ENCODE measurements at regions not wholly inside any gene's neighbourhood (a gene's known extent, or its start where the extent isn't known, plus 50 kb on each side); places are given as distances from the start of the nearest gene placed in this dataset.
A peak's percentile ranks its signal among the peaks of the same experiment; 100 is the strongest.
"Not testable (repeated sequence)": the region's sequence is repeated elsewhere in the genome, so short reads cannot be mapped to it uniquely, and the experiment has no call there.

DNA sequence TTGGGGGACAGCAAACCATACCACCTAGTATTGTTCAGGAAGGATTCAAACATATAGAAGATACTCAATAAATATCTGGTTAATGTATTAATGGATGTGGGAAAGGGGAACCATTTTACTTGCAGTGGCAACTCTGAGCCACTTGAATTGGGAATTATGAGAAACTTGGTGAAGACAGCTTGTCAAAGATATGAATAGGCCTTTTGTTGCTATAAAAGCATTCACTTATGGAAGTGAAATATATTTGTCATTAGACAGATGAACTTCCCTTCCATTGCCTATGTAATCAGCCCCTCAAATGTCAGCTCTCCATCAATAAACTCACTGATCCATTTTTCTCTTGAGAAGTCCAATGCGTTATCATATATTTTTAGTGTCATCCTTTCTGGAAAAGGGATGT lies 56.1 kb downstream of the GPR85 start:
- DNase-seq: no peak

DNA sequence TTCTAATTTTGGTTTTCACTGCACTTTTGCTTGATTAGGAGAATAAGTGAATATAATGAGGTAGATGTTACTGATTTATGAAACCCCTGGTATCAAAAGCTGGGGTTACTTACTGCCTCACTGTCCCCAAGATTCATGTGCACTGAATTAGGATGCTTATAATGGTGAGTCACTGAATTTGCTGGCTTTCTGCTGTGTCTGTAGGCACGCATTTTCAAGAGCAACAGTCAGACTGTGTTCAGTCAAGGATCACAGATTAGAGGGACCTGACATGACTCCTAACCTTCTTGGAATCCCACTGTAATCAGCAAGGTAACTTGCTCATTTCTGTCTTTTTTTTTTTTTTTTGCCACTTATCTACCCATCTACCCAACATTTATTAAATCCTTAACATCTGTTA lies 59.7 kb downstream of the GPR85 start:
- peak; percentile 6 for DNase-seq

DNA sequence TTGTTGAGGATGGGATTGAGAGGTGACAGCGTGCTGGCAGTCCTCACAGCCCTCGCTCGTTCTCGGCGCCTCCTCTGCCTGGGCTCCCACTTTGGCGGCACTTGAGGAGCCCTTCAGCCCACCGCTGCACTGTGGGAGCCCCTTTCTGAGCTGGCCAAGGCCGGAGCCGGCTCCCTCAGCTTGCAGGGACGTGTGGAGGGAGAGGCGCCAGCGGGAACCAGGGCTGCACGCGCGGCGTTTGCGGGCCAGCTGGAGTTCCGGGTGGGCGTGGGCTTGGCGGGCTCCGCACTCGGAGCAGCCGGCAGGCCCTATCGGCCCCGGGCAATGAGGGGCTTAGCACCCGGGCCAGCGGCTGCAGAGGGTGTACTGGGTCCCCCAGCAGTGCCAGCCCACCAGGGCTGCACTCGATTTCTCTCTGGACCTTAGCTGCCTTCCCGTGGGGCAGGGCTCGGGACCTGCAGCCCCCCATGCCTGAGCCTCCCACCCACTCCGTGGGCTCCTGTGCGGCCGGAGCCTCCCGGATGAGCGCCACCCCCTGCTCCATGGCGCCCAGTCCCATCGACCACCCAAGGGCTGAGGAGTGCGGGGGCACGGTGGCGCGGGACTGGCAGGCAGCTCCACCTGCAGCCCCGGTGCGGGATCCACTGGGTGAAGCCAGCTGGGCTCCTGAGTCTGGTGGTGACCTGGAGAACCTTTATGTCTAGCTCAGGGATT lies 69.3 kb downstream of the GPR85 start:
- DNase-seq: not testable (repeated sequence)

DNA sequence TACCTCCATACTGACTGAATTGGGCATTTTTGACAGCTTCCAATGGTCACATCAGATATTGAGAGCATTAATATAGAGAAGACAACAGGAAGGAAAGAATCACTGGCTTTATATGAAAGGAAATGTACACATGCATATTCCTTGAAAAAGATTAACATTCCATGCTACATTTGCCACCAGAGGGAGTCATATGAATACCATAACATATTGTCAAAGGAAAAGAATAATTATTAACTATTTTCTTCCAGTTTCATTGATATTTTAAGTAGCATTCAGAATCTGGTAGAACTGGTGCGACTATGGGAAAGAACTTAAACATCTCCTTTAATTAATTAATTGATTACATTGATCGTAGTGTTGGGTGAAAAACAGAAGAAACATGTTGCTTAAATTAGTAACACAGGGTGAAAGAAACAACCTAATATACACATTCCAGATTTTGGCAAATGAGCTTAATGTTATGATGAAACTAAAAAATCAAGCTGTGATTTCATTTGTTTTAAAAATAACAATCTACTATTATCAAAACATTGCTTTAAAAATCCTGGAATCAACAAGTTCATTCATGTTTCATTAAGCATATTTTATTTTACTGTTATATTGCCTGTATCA lies 71.5 kb downstream of the GPR85 start:
- DNase-seq: peak; percentile 26

DNA sequence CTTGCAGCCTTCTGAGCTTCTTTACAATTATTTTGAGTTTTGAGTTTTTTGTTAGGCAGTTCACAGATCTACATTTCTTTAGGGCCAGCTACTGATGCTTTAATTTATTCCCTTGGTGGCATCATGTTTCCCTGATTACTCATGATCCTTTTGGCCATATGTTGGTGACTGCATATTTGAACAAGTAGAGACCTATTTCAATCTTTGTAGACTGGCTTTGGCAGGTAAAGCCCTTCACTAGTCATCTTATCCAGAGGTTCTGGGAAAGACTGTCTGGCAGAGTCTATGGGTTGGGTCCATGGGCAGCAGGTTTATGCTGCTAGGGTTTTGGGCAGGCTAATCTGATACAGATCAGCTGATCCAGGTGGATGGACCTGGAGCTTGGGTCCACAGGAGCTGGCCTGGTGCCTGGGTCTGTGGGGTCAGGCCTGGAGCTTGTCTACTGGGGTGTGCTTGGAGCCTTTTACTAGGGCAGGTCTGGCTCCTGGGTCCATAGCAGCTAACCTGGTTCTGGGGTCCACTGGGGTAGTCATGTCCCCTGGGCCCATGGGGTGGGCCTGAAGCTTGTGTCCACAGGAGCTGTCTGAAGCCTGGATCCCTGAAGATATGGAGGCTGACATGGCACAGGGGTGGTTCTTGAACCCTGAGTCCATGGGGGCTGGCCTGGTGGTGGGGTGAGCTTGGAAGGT lies 72.7 kb downstream of the GPR85 start:
- DNase-seq: no peak

DNA sequence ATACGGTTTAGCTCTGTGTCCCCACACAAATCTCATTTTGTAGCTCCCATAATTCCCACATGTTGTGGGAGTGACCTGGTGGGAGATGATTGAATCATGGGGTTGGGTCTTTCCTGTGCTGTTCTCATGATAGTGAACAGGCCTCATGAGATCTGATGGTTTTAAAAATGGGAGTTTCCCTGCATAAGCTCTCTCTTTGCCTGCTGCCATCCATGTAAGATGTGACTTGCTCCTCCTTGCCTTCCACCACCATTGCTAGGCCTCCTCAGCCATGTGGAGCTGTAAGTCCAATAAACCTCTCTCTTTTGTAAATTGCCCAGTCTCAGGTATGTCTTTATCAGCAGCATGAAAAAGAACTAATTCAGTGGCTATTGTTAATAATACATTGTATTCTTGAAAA lies 73.8 kb downstream of the GPR85 start:
- not testable (repeated sequence) for DNase-seq

DNA sequence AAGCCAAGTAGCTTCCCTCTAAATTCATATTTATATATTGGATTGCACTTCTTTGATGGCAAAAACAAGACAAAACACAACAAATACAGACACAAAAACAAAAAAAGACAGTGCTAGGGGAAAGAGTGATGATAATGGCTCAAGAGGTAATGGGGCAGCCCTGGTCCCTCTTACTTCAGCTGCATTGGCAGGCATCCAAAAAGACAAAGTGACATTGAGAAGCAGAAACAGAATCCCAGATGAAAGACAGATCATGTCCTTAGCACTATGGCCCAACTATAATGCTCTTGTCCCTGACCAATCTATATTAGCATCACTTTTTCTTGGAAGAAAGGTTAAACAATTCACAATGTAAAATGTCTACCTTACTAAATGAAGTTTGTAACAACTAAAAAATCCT lies 76.2 kb downstream of the GPR85 start:
- DNase-seq: no peak

DNA sequence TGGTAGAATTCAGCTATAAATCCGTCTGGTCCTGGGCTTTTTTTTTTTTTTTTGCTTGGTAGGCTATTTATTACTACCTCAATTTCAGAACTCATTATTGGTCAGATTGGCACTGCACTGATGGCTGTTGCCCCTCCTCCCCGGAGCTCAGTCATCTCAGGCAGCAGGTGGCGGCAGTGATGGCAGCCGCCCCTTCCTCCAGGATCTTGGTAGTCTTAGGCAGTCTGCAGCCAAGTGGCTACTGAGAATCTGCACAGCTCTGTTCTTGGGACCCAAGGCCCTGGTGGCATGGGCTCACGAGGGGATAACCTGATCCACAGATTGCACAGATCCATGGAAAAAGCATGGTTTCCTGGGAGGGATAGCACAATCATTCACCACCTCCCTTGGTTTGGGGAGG lies 77.9 kb downstream of the GPR85 start:
- no peak for DNase-seq

DNA sequence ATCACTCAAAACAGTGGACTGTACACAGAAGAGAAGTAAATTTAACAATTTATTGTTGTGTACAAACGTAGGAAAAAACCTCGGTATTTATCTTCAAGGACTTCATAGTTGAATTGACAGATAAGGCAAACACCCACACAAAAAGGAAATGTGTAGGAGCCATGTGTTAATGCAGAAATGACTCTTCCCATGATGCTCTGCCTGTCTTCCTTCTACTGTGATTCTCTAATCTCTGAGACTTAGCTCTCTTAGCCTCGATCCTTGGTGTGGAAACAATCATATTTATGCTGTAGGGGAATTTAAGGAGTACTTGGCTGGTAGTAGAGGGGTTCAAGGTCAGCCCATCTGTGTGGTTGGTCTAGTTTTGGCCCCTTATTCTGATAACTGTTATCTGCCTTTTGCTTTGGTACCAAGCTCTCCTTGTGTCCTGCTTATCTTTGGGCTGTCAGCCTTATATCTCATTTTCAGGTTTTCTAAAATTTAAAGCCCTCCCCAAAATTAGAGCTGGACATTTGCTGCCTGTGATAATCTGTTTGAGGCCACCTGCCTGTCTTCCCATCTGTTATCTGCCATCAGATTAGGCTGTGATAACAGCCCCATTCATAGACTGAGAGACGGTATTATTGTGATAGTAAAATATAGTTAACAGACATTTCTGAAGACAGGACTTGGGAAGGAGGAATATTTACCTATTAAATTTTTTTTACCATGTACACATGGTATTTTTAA lies 81.7 kb downstream of the GPR85 start:
- DNase-seq: no peak

DNA sequence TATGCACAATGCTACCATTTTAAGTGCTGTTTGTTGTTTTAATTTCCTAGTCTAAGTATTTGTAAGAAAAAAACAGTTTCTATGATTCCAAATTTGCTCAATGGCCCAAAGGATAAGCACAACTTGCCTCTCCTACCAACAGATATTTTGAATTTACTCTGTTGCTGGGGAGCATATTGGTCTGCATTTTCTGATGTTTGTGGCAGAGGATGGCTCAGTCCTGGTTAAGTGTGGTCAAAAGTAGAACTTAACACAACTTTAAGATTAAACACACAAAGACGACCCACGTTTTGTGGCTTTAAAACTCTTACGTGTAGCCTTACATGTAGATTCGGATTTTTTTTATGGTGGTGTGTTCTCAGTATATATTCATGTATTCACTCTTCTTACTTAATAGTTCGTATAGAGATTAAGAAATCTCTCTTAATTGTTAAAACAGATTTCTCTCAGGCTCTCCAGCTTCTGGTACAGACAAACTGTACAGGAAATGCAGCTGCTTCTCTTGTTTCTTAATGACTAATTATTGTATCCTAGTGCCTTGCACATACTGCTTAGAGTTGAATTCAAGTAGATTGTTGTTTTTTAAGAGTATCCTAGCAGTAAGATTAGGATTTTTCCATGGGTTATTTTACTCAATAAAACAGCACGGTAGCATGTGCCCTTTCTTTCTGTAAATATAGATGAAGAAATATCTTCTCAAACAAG lies 86.2 kb downstream of the GPR85 start:
- DNase-seq: no peak

DNA sequence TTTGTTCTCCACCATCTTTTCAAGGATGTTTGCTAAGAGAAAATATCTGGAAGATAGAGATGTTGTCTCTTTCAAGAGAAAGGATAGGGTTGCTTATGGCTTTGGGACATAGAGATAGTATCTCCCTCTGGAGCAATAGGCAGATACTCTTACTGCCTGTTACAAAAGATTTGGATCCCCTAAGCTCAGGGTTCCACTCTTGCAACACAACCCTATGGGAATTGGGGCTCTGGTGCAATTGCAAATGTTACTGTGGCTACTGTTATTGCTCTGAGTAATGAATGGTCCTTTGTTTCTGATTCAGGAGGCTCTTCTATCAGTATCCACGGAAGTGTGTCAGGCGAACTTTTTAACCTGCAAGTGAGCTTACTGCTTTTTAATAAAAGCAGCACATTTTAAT lies 88.8 kb downstream of the GPR85 start:
- no peak for DNase-seq

DNA sequence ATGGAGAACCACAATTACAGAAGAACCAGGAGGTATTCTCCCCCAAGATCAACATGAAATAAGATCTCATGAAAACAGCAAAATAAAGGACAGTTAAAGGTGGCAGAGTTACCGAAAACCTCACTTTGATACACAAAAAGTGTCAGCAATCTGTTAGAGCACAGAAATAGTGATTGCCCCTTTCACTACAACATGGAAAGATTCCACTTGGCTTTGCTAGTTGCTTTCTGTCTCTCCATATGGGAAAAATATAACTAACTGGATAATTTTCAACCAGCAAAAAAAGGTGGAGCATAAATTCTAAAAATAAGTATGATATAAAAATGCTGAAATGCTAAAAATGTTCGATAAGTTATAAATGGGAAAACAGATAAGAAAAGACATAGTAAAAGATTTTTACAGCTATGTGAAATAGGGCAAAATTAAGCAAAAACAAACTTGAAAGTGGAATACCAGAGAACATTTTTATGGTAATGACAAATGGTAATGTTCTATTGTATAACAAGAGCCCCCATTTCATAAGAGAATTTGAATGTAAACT lies 90.2 kb downstream of the GPR85 start:
- DNase-seq: no peak

DNA sequence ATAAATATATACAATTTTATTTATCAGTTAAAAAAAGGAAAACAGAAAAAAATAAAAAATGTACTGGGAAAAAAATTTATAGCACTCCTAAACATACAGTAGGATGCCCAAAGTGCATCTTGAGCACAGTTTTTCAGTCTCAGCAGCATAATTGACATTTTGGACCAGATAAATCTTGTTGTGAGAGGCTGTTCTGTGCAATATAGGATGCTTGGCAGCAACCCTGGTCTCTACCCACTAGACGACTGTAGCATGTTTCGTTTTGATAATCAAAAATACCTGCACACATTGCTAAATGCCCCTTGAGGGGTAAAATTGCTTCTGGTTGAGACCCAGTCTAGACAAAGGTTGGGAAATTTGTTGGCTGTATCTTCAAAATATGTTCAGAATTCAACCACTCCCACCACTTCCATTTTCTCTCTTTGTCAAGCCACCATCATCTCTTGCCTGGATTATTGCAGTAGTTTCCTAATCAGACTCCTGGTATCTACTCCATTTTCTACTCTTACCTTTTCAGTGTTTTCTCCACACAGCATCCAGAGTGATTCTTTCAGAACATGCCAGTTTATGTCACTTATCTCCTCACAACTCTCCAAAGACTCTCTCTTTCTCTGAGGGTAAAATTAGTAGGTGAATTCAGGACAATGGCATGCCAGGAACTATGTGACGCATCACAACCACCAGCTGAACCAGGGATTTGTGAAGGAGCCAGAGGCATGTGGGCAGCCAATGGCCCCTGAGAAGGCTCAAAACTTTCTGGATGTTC lies 91.4 kb downstream of the GPR85 start:
- DNase-seq: peak; percentile 79

DNA sequence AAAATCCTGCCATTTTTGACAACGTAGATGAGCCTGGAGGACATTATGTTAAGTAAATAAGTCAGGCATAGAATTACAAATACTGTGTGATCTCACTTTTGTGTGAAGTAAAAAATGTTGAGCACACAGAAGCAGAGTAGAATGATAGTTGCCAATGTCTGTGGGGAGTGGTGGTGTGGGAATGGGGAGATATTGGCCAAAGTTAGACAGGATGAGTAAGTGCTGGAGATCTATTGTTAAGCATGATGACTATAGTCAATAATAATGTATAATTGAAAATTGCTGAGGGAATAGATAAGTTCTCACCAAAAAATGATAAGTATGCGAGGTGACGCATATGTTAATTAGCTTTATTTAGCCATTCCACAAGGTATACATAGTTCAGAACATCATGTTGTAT lies 92.0 kb downstream of the GPR85 start:
- peak; percentile 73 for DNase-seq

DNA sequence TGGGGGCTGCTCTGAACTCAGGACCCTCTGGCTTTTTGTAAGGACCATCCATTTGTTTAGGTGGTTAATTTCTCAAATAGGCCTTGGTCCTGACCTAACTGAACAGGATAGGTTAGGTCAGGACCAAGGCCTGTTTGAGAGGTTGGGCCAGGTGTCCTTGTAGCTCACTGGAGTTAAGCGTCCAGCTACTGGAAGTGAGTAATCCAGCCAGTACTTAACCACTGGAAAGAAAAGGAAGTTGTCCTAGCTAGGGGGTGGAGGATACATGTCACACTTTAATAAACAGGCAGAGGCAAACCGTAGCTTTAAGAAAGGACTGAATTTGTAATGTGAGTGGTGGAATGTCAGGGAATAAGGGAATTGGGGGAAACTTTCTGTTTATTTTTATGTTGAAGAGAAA lies 96.0 kb downstream of the GPR85 start:
- peak; percentile 22 for DNase-seq

DNA sequence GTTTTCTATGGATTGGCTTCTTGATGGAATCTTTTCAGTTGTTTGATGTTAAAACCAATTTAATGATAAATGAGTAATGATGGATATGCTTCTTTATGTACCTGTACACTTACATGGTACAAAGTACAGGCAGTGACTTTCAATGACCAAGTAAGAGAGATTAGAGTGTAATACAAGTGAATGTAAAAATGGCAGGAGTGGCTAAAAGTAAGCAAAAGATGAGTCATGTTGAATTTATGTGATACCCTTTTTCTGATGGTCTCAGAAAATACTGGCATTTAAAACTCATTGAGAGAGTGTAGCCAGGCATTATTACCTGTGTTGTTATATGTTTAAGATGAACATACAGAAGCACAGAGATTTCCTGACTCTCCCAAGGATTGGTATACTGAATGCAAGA lies 97.1 kb downstream of the GPR85 start:
- no peak for DNase-seq

DNA sequence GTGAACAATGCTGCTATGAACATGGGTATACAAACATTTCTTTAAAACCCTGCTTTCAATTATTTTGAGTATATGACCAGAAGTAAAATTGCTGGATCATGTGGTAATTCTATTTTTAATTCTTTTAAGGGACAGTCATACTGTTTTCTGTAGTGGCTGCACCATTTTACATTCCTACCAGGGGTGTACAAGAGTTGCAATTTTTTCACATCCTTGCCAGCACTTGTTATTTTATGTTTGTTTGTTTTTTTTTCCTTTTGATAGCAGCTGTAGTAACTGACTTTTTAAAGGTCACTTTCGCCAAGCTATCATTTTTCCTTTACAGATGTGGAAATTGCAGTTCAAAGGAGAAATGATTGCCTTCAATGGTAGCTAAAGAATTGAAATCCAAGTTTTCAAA lies 99.5 kb downstream of the GPR85 start:
- no peak for DNase-seq

DNA sequence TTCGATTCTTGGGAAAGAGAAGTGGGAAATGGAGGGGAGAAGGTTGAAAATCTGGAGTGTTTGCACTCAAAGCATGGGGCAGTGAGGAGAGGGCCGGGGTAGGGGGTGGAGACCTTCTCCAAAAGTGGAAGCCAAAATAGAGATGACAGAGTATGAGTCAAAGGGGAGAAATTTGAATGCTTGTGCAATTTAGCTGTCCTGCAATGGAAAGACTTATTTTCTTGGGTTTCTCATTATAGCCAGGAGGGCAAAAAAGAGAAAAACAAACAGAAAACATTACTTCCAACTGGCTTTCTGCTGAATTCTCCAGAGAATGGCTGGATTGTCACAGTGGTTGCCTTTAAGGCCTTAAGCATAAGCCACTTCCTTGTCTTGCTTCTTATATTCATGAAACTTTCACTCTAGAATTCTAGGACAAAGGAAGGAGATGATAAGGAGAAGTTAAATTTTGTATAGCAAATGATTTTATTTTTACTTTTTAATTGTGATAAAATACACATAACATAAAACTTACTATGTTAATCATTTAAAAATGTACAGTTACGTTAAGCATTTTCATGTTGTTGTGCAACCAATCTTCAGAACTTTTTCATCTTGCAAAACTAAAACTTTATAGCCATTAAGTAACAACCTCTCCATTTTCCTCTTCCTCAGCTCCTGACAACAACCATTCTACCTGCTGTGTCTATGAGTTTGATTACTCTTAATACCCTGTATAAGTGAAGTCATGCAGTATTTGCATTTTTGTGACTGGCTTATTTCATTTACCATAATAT lies 100.2 kb downstream of the GPR85 start:
- DNase-seq: peak; percentile 71

DNA sequence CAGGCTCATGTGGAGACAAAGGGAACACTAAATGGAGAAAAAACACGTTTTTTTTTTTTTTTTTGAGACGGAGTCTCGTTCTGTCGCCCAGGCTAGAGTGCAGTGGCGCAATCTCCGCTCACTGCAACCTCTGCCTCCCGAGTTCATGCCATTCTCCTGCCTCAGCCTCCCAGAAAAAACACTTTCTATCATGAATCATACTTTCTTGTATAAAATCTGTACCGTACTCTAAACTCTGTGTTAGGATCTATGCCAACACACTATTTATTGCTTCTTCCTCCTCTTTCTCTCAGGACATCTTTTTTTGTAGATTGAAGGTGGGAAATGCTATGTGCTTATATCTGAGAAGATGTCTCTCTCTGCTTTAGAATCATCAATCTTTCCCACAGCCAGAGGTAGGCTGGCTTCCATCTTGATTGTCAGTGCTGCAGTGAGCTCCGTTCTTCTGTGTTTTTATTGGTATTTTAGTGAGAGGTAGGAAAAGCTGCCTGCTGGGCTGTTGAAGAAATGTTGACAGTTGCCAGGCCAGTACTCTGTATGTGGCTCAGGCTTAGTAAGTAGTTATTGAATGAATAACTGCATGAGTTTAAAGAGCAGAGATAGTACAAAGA lies 101.1 kb downstream of the GPR85 start:
- DNase-seq: peak; percentile 75

DNA sequence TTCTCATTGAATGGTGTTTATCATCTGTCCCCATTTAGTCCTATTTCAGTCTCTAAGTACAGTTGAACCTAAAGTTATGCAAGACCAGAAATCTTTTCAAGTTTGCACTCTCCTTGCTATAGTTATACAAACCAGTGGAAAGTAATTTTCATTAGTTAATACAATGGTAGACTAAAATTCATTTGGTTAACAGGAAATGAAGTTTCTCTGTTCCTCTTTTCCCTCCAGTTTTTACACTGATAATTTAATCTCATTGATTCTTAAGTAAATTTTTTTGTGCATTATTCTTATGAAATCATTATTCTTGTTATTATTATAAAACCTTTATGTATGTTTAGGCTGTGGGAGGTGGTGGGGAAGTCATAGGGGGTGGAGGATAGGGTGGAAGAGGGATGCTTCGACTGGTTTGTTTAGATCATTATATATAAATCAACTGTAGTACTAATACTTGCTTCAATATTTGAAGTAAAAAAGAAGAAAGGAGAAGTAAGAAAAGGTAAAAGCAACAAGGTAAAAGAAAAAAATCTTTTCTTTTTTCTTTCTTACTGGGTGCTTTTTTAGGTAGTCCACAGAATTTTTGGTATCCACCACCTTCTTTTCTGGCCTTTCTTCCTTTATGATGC lies 104.1 kb downstream of the GPR85 start:
- DNase-seq: no peak
